Chondrocyte (in vitro differentiated cells): ENCODE measurements at regions not wholly inside any gene's neighbourhood (a gene's known extent, or its start where the extent isn't known, plus 50 kb on each side); places are given as distances from the start of the nearest gene placed in this dataset.

ENCODE experiments used
- DNase-seq: peaks from one replicate; pipeline ENCODE4 v3.0.0; 2021; ENCODE audit warnings: mixed read lengths, low spot score
- H3K27ac Mint-ChIP-seq: one replicate; pipeline ENCODE4 v1.8.0; 2021; ENCODE audit warnings: mild to moderate bottlenecking, moderate library complexity, mixed read lengths; ENCODE audit not compliant: unreplicated experiment
- H3K27me3 Mint-ChIP-seq: 2 replicates; pipeline ENCODE4 v1.8.0; 2021; ENCODE audit warnings: low read depth, mixed read lengths
- H3K36me3 Mint-ChIP-seq: 2 replicates; pipeline ENCODE4 v1.8.0; 2021; ENCODE audit warnings: low read depth, mixed read lengths
- H3K4me1 Mint-ChIP-seq: 2 replicates; pipeline ENCODE4 v1.8.0; 2021; ENCODE audit warnings: low read depth, mild to moderate bottlenecking, mixed read lengths
- H3K4me3 Mint-ChIP-seq: one replicate; pipeline ENCODE4 v1.8.0; 2021; ENCODE audit warnings: mild to moderate bottlenecking, moderate library complexity, mixed read lengths; ENCODE audit not compliant: unreplicated experiment
- H3K9me3 Mint-ChIP-seq: 2 replicates; pipeline ENCODE4 v1.8.0; 2021; ENCODE audit warnings: low read depth, mixed read lengths
- CTCF ChIP-seq: fragments of 200-600 bp; sonication (generic); IDR thresholded peaks from 2 replicates; pipeline ENCODE4 v1.5.0; 2021; ENCODE audit warnings: antibody characterized with exemption, mild to moderate bottlenecking, moderate library complexity

- H3K4me3 Mint-ChIP-seq, result no peak overlapping the region
- no peaks in the 10 kb centered on the region for H3K27me3 Mint-ChIP-seq
- H3K9me3 Mint-ChIP-seq, result peaks cover 7% of the 10 kb centered on the region
- no peak for TF ChIP-seq CTCF
- peaks cover under 1% of the 10 kb centered on the region for H3K4me1 Mint-ChIP-seq
- no peaks in the 10 kb centered on the region for H3K36me3 Mint-ChIP-seq
- no peak overlapping the region for H3K27ac Mint-ChIP-seq
- DNase-seq, result no peak
Observed at GRCh38 chr12:105943525-105943924, 195.2 kb downstream of the NUAK1 start.

GRCh38 chr12:105944628-105945027 is 194.1 kb downstream of the NUAK1 start:
- Mint-ChIP-seq H3K27ac (no peak overlapping the region), H3K36me3 (no peaks in the 10 kb centered on the region), H3K27me3 (no peaks in the 10 kb centered on the region), H3K4me1 (peaks cover 5% of the 10 kb centered on the region), H3K4me3 (no peak overlapping the region), H3K9me3 (peaks cover 7% of the 10 kb centered on the region)
- DNase-seq, result no peak
- no peak for TF ChIP-seq CTCF

- Mint-ChIP-seq H3K4me1 (peaks cover 5% of the 10 kb centered on the region), H3K36me3 (no peaks in the 10 kb centered on the region), H3K27me3 (no peaks in the 10 kb centered on the region), H3K9me3 (peaks cover 7% of the 10 kb centered on the region), H3K4me3 (no peak overlapping the region), H3K27ac (no peak overlapping the region)
- no peak for TF ChIP-seq CTCF
- DNase-seq, result no peak
Observed at GRCh38 chr12:105945880-105946279, 192.9 kb downstream of the NUAK1 start.

GRCh38 chr12:105946493-105946901 is 192.3 kb downstream of the NUAK1 start:
- no peaks in the 10 kb centered on the region for H3K27me3 Mint-ChIP-seq
- H3K4me1 Mint-ChIP-seq, result peaks cover 5% of the 10 kb centered on the region
- no peak for TF ChIP-seq CTCF
- H3K9me3 Mint-ChIP-seq, result peaks cover 7% of the 10 kb centered on the region
- H3K4me3 Mint-ChIP-seq, result no peak overlapping the region
- no peak overlapping the region for H3K27ac Mint-ChIP-seq
- no peaks in the 10 kb centered on the region for H3K36me3 Mint-ChIP-seq
- DNase-seq, result no peak

GRCh38 chr12:105947906-105948305 is 190.8 kb downstream of the NUAK1 start:
- TF ChIP-seq CTCF, result no peak
- no peak overlapping the region for H3K27ac Mint-ChIP-seq
- H3K36me3 Mint-ChIP-seq, result no peaks in the 10 kb centered on the region
- DNase-seq, result no peak
- peaks cover 5% of the 10 kb centered on the region for H3K4me1 Mint-ChIP-seq
- H3K9me3 Mint-ChIP-seq, result peaks cover 7% of the 10 kb centered on the region
- H3K4me3 Mint-ChIP-seq, result no peak overlapping the region
- no peaks in the 10 kb centered on the region for H3K27me3 Mint-ChIP-seq
